ENCODE measurements at regions not wholly inside any gene's neighbourhood (a gene's known extent, or its start where the extent isn't known, plus 50 kb on each side); places are given as distances from the start of the nearest gene placed in this dataset.
"Not testable (repeated sequence)": the region's sequence is repeated elsewhere in the genome, so short reads cannot be mapped to it uniquely, and the experiment has no call there.

DNA sequence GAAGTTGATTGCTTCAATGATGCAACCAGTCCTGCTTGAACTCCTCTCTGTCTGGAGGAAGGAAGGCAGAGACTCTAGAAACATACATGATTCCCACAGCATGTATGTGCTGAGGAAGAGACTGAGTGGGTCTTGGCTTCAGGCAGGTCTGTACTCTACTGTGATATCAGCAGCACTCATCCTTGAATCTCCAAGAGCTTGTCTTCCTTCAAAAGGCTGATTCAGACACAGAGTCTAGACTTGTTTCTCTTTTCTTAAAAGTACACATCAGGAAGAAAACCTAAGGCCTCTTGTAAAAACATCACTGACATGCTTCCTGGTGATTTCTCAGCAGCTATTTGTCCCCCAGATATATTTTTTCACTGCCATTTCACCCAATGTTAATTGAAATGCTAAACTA lies 155.7 kb upstream of the HEY2 start:
- DNase-seq (ENCODE audit: low read depth), result no peak

DNA sequence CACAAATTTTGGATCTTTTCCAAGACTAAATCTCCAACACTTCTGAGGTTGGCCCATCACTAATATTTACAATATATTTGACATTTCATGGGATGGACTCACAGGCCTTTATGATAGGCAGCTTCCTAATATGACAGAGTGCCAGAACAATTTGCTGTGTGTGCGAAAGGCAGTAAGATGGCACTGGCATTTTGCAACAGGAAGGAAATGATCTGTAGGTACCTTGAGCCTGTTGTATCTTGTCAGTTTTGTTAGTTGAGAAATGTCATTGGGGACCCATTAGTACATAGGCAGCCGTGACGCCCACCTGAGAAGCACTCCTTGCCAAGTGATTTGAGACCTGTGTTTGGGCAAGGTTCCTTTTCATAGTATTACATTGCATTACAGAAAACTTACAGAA lies 153.4 kb upstream of the HEY2 start:
- DNase-seq (ENCODE audit: low read depth), result no peak

DNA sequence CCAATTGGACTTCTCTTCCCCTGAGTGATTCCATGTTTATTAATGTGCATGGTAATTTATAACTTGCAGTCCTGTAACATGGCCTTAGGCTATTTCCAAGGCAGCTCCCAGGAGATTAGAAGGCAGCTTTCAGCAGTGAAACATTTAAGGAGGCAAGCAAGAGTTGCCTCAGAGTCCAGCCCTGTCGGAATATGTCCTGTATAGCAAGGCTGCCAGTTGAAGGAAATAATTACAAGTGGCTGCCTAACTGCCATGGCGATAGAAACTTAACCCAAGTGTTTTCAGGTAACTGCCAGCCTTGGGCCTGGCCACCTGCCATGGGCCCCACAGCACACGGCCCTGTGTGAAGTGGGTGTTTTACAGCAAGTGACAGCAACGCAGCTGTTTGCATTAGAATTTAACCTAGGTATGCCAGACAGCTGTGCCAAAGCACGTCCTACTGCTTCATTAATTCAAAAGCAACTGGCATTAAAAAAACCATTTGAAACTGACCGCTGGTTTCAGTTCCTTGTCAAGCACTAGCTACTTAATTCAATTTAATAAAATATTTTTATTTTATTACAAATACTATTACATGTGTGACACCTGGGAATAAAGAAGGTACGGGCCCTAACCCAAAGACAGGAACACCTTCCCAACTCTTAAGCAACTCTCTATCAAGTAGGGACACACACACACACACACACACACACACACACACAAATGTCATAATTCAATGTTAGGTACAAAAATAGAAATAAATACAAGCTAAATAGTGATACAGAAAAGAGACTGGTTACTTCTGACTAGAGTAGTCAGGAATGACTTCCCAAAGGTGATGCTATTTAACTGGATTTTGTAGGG lies 151.8 kb upstream of the HEY2 start:
- DNase-seq (ENCODE audit: low read depth), result no peak

DNA sequence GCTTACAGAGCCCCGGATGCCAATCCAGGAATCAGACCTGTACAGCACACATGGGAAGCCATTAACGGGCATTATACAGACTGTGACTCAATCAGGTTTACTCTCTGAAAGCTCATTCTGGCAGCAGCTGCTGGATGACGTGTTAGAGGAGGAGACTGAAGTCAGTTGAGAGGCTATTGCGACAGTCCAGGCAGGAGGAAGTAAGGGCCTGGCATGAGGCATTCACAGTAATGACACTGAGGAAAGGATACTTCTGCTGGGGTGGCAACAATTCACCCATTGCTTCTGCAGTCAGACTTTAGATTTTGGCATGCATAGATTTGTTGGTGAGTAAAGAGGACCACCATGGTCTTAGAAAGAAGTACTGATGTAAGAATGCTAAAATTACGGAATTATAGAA lies 151.0 kb upstream of the HEY2 start:
- peak; percentile 7 for DNase-seq (ENCODE audit: low read depth)

DNA sequence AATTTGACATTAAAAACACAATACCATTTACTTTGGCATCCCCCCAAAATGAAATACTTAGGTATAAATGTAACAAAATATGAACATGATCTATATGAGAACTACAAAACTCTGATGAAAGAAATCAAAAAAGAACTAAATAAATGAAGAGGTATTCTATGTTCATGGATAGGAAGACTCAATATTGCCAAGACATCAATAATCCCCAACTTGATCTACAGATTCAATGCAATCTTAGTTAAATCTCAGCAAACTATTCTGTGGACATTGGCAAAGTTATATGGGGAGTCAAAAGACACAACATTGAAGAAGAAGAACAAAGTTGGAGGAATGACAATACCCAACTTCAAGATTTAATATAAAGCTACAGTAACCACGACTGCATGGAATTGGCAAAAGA lies 145.2 kb upstream of the HEY2 start:
- DNase-seq (ENCODE audit: low read depth), result no peak

DNA sequence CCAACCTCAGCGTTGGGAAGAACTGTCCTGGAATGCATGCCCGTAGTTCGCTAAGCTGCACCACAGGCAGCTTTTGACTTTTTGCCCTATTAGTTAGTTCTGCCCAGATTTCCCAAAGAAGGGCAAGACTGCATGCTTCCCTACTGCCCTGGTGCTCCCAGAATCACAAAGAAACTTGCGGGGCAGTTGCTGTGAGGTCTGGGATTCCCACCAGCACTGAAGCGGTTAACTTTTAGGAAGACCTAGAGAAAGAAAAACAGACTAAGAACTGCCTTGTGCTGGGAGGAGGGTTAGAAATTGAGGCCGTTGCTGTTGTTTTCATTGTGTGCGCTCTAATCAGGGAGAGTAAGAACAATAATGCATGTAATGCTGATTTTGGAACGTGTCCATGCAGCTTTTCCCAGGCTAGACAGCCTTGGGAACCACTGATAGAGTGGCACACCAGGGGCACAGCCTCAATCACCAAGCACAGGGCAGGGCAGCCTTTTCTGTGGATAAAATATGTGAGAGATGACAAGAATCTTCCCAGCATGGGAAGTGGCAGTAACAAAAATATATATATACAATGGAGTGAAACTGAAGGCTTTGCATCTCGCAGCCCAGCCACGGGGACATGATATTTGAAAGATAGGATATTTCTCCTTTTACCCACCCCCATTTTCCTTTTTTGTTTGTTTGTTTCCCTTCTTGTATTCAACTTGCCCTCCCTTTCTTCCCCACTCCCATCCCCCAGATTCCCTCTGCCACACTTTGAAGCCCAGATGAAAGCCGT lies 137.7 kb upstream of the HEY2 start:
- DNase-seq (ENCODE audit: low read depth), result no peak

DNA sequence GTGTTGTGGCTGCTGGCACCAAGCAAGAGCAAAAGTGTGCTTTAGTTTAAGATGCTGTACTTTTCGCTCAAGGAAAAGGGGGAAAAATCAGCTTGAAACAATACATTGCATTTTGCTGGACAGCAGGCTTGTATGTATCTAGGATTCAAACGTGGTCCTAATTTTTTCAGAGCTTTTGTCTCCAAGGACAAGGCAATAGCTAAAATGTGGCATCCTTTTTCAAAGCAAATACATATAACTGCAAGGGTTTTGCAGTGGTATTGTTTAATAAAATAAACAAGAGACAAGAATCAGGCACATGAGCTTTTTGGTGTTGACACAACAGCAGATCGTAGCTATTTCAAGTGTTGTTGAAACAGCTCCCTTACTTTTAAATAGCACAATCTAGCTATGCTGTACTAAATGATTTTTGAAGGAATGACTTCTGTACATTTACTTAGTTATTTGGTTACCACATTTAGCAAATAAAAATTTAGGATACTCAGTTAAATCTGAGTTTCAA lies 137.0 kb upstream of the HEY2 start:
- no peak for DNase-seq (ENCODE audit: low read depth)

DNA sequence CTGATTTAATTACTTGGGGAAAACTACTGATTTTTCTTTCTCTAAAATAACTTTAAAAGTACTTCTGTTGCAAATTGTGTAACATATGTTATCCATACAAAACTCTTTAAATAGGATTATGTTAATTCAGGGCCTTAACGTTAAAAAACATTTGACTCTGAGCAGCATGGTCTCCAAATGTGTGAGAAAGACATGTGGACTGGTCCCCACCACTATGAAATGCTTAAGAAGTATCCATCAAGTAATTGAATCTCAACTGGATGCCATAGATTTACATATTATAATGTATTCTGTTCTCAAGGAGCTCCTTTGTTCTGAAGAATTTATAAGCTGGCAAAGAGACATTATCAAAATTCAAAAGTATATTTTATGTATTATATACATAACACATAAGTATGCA lies 130.8 kb upstream of the HEY2 start:
- DNase-seq (ENCODE audit: low read depth), result no peak

DNA sequence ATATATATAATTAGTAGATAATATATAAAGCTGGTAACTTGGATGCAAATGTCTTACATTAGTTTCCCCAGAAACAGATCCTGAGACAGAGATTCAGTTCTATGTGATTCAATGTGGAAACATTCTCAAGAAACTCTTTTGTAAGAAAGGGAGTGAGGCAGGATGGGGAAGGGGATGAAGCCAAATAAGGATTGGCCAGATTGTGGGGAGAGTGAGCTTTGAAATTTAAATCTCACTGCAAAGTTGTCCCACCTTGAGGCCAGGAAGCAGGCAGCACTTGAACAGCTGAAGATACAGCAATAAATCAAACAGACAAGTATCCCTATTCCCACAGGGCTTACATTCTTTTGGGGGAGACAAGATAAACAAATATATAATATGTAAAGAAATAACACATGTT lies 126.3 kb upstream of the HEY2 start:
- no peak for DNase-seq (ENCODE audit: low read depth)

DNA sequence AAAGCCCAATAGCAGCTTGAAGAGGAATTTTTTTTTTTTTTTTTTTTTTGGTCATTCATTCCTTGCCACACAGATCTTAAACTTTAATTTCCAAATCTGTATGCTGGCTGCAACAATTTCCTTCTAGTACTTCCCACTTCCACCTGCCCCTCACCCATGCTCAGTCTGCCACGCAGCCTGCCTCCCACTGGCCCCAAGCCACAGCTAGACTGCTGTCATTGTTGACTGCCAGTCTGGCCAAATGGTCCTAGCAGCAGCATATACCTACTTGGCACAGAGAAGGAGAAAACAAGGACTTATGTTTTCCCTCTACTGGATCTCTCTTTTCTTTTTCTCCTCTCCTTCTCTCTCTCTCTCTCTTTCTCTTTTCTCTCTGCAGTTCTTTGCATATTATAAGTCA lies 118.3 kb upstream of the HEY2 start:
- DNase-seq (ENCODE audit: low read depth), result no peak

DNA sequence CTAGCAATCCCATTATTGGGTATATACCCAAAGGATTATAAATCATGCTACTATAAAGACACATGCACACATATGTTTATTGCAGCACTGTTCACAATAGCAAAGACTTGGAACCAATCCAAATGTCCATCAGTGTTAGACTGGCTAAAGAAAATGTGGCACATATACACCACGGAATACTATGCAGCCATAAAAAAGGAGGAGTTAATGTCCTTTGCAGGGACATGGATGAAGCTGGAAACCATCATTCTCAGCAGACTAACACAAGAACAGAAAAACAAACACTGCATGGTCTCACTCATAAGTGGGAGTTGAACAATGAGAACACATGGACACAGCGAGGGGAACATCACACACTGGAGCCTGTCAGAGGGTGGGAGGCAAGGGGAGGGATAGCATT lies 113.4 kb upstream of the HEY2 start:
- not testable (repeated sequence) for DNase-seq (ENCODE audit: low read depth)

DNA sequence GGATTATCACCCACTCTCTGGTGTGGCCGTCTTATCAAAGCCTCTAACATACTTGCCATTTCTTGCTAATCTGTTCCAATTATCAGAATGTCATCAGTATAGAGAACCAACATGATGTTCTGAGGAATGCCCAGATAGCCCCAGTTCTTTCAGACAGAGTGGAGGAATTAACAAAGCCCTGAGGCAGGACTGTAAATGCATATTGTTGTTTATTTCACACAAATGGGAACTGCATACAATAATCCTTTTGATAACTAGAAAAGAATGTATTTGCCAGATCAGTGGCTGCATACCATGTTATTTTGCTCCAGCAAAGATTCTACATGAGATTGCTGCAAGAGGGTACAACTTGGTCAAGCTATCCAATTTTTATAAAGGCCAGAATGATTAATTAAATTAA lies 112.8 kb upstream of the HEY2 start:
- DNase-seq (ENCODE audit: low read depth), result no peak

DNA sequence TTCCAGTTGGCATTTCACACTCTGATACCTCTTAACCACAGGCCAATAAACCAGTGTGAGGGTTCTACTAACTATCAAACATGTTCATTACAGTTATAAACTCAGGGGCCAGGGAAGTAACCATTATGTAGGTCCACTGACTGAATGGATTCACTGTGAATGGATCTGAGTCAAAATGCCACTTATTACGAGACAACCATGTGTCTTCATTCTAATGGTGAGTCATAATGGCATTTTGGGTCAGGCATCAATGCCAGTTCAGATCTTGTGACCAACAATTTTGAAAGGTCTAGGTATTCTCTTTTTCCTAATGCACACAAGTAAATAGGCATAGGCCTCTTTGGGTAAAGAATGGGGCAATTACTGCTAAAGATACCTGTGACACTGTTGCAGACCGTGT lies 112.2 kb upstream of the HEY2 start:
- no peak for DNase-seq (ENCODE audit: low read depth)

DNA sequence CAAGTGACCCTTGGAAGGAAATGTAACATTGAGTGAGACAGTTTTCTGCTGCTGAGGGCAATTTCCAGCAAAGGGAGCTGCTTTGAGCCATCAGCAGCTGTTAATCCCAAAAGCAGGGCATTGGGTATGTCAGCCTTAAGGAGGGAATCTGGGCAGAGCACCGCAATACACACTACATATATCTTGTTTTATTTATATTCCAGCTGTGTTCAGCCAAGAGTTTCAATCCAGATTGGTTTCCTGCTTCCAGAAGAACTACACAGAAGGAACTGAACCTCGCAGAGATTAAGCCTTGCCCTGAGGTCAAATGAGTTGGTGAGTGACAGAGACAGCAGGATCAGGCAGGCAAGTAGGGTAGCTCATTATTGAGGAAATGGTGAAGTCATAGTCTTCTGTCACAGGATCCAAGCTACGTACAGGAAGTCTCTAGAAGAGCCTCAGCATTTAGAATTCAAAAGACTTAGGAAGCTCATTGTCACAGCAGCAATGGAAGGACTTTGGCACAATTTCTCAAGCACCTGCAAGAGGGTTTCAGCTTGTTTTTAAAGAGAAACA lies 109.9 kb upstream of the HEY2 start:
- DNase-seq (ENCODE audit: low read depth), result no peak

DNA sequence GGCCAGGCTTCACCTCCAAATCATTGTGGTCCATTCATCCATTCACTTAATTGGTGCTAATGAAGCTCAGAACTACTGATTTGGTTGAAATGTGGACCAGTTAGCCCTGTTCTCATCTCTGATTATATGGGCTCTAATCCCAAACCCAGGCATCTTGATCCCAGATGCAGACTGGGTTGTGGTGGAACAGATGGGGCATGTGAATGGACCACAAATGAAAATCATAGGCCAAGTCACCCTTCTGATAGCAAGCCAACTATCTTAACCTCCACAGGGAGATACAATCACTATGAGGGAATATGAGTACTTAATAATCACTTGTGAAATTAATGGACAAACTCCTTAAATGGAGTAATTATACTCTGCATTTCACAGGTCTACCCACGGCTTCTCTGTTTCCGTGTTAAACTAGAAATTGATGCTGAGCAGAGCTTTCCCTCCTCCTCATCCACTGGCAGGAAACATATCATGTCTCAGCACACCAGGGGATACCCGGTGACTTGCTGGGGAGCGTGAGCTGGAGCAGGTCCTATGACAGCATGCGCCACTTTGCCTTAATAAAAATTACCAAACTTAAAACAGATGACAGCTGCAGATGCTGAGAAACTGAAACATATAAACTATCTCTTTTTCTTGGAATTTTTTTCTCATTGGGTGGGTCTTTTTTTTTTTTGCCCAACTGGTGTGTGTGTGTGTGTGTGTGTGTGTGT lies 108.8 kb upstream of the HEY2 start:
- no peak for DNase-seq (ENCODE audit: low read depth)

DNA sequence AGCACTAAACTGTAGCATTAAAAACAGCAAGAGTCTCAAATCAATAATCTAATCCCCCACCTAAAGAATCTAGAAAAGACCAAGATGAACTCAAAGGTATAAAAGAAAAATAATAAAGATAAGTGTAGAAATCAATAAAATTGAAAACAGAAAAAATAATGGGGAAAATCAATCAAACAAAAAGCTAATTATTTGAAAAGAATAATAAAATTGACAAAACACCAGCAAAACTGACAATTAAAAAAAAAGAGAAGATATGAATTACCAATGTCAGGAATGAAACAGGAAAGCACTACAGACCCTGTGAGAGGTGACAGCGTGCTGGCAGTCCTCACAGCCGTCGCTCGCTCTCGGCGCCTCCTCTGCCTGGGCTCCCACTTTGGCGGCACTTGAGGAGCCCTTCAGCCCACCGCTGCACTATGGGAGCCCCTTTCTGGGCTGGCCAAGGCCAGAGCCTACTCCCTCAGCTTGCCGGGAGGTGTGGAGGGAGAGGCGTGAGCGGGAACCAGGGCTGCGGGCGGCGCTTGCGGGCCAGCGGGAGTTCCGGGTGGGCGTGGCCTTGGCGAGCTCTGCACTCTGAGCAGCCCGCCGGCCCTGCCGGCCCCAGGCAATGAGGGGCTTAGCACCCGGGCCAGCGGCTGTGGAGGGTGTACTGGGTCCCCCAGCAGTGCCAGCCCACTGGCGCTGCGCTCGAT lies 105.3 kb upstream of the HEY2 start:
- not testable (repeated sequence) for DNase-seq (ENCODE audit: low read depth)

DNA sequence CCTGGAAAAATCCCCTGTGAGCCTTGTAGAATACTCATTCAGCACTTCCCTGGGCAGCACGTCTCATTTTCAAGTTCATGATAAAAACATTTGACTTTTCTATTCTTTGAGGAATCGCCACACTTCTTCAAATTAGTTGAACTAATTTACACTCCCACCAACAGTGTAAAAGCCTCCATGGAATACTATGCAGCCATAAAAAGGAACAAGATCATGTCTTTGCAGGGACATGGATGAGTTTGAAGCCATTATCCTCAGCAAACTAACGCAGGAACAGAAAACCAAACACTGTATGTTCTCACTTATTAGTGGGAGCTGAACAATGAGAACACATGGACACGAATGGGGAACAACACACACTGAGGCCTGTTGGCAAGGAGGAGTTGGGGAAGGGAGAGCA lies 102.0 kb upstream of the HEY2 start:
- no peak for DNase-seq (ENCODE audit: low read depth)

DNA sequence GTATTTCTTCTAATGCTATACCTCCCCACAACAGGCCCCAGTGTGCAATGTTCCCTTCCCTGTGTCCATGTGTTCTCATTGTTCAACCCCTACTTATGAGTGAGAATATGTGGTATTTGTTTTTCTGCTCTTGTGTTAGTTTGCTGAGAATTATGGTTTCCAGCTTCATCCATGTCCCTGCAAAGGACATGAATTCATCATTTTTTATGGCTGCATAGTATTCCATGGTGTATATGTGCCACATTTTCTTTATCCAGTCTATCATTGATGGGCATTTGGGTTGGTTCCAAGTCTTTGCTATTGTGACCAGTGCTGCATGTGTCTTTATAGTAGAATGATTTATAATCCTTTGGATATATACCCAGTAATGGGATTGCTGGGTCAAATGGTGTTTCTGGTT lies 95.7 kb upstream of the HEY2 start:
- not testable (repeated sequence) for DNase-seq (ENCODE audit: low read depth)

DNA sequence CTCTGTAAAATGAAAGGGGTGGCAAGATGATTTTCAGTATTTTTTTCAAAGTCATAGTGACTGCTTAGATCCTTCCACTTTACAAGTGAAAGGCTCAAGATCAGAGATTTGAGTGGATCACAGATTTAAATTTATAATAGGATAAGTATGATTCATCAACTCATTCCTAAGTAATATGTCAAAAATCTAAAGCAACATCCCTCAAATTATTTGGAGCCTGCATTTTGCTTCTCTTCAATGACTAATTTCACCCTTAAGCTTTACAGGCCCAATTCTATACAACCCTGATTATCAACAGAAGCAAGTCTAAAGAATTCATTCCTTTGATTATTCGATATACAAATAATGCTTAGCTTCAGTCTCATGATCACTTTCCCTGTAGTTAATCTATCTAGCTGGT lies 93.9 kb upstream of the HEY2 start:
- DNase-seq (ENCODE audit: low read depth), result no peak

DNA sequence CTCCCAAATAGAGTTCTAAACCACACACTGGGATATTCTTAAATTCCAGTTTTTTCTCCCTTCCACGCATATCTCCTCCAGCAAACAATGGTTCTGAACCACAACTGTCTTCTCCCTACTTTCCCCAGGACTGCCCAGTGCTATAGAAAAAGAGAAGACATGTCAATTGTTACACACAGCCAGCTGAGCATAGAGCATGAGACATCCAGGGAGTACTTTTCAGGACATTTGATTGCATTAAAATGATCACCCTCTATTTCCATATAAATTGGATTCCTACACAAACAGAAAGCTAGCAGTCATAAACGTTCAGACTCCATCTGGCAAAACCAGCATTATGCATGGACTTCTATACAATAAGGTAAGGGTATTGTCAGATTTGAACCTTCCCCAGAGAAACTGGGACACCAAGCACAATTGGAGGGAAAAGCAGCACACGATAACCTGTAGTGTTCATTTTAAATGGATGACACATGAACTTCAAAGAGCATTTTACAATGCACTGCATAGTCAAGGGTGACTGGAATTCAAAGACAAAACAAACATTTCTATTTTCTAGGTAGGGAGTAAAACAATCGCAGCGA lies 93.1 kb upstream of the HEY2 start:
- no peak for DNase-seq (ENCODE audit: low read depth)

DNA sequence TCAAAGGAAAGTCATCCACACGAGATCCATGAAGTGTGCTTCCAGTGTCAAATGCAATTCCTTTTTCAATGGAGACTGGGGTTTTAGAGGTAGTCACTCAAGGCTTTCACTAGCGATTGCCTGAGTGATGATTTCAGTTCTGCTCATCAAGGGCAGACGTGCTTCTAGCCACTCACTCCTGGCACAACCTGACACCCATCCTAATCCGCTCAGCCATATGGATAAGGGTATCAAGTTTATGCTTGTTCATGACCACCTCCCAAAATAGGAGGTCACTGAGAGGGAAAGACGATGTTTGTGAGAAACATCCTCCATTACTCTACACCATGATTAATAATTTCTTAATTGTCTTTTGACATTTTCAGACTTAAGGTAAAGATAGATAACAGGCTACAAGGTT lies 91.3 kb upstream of the HEY2 start:
- DNase-seq (ENCODE audit: low read depth), result no peak

All from GM04503 (cell line).